SK-N-SH (cell line): ENCODE measurements at regions not wholly inside any gene's neighbourhood (a gene's known extent, or its start where the extent isn't known, plus 50 kb on each side); places are given as distances from the start of the nearest gene placed in this dataset.

Source experiments
- CTCF ChIA-PET: fragments of 300-600, 350-600 bp; formaldehyde crosslinking; extraction: SDS; loops from one replicate; lab custom pipeline; 2021; lab: Yijun Ruan, JAX
- POLR2A ChIA-PET: fragments of 350-600 bp; sonication (Branson Sonifier 250); formaldehyde crosslinking; extraction: SDS; loops from one replicate; lab custom pipeline; 2020; ENCODE audit warnings: antibody characterized with exemption, inconsistent platforms; lab: Yijun Ruan, JAX
- DNase-seq: peaks from one replicate; pipeline ENCODE4 v3.0.0; 2012
- H2AFZ ChIP-seq: fragments of 200-600 bp; sonication (generic); 2 replicates; pipeline ENCODE4 v1.8.1; 2016; ENCODE audit warnings: antibody characterized with exemption, mild to moderate bottlenecking, low read depth
- H3F3A ChIP-seq: fragments of 200-600 bp; sonication (generic); replicated peaks from 2 replicates; pipeline ENCODE3; 2016; ENCODE audit warnings: antibody characterized with exemption, mild to moderate bottlenecking; ENCODE audit not compliant: insufficient read depth
- H3K27ac ChIP-seq, 2 experiments: fragments of 200-500 bp in 1 of 2; fragments of 200-600 bp in 1 of 2; sonication (Bioruptor generic) in 1 of 2; sonication (generic), shearing (Covaris generic) in 1 of 2; 2 replicates each; pipeline versions ENCODE4 v1.5.1 to v1.6.1; 2014 to 2016; ENCODE audit warnings: low read depth in 2 of 2, inconsistent platforms in 1 of 2, low read length in 1 of 2, mild to moderate bottlenecking in 1 of 2, mixed read lengths in 1 of 2
- H3K27me3 ChIP-seq: fragments of 200-600 bp; sonication (generic), shearing (Covaris generic); 2 replicates; pipeline ENCODE4 v1.6.1; 2016; ENCODE audit warnings: mixed run types; ENCODE audit not compliant: insufficient read depth
- H3K36me3 ChIP-seq, 2 experiments: fragments of 200-500 bp in 1 of 2; fragments of 200-600 bp in 1 of 2; sonication (Bioruptor generic) in 1 of 2; sonication (generic) in 1 of 2; replicated peaks in 1 of 2; 2 replicates each; pipeline versions ENCODE3 to v1.5.1; 2014 to 2016; ENCODE audit warnings: low read length in 1 of 2, mild to moderate bottlenecking in 1 of 2; ENCODE audit not compliant: insufficient read depth in 2 of 2, control insufficient read depth in 1 of 2
- H3K4me1 ChIP-seq, 2 experiments: fragments of 200-500 bp in 1 of 2; fragments of 200-600 bp in 1 of 2; sonication (Bioruptor generic) in 1 of 2; sonication (generic), shearing (Covaris generic) in 1 of 2; 2 replicates each; pipeline versions ENCODE4 v1.5.1 to v1.6.1; 2014 to 2016; ENCODE audit warnings: low read depth in 1 of 2, low read length in 1 of 2, mixed run types in 1 of 2; ENCODE audit not compliant: insufficient read depth in 2 of 2, control insufficient read depth in 1 of 2
- H3K4me2 ChIP-seq: fragments of 200-600 bp; sonication (generic), shearing (Covaris generic); 2 replicates; pipeline ENCODE4 v1.6.1; 2017; ENCODE audit warnings: mixed run types
- H3K4me3 ChIP-seq, 2 experiments: fragments of 200-500 bp in 1 of 2; fragments of 200-600 bp in 1 of 2; sonication (Bioruptor generic) in 1 of 2; sonication (generic), shearing (Covaris generic) in 1 of 2; 2 replicates each; pipeline versions ENCODE4 v1.5.1 to v1.8.1; 2014 to 2016; ENCODE audit warnings: low read depth in 2 of 2, inconsistent platforms in 1 of 2, low read length in 1 of 2, mild to moderate bottlenecking in 1 of 2, mixed read lengths in 1 of 2, moderate library complexity in 1 of 2
- H3K79me2 ChIP-seq: fragments of 200-600 bp; sonication (generic); 2 replicates; pipeline ENCODE4 v1.8.1; 2017; ENCODE audit warnings: mild to moderate bottlenecking; ENCODE audit not compliant: insufficient read depth
- H3K9ac ChIP-seq: fragments of 200-600 bp; sonication (generic); 2 replicates; pipeline ENCODE4 v1.6.1; 2017; ENCODE audit warnings: mixed run types
- H3K9me2 ChIP-seq: fragments of 200-600 bp; sonication (generic); 2 replicates; pipeline ENCODE4 v1.6.1; 2017; ENCODE audit warnings: mixed run types
- H3K9me3 ChIP-seq: fragments of 200-600 bp; sonication (generic); 2 replicates; pipeline ENCODE4 v1.6.1; 2017; ENCODE audit warnings: mixed run types, mild to moderate bottlenecking, moderate library complexity
- H4K20me1 ChIP-seq: fragments of 200-600 bp; sonication (generic); 2 replicates; pipeline ENCODE4 v1.6.1; 2017; ENCODE audit warnings: mild to moderate bottlenecking, mixed run types; ENCODE audit not compliant: insufficient read depth
- CHD2 ChIP-seq: fragments of 150-350 bp; IDR thresholded peaks from 2 replicates; pipeline ENCODE4 v1.6.1; 2018; ENCODE audit warnings: low read length; ENCODE audit not compliant: partially characterized antibody
- ELF1 ChIP-seq: IDR thresholded peaks from 2 replicates; pipeline ENCODE4 v1.4.0; 2012
- EP300 ChIP-seq, 2 experiments: IDR thresholded peaks; 2 replicates each; pipeline versions ENCODE4 v1.4.0 to v1.6.1; 2012; ENCODE audit warnings: borderline replicate concordance in 1 of 2, low read depth in 1 of 2, low read length in 1 of 2
- EZH2phosphoT487 ChIP-seq: fragments of 200-600 bp; sonication (generic); IDR thresholded peaks from 2 replicates; pipeline ENCODE4 v1.6.1; 2017; ENCODE audit warnings: low read depth, mixed run types, mild to moderate bottlenecking, antibody characterized with exemption, moderate library complexity, borderline replicate concordance
- FOXJ3 ChIP-seq: sonication (generic); formaldehyde crosslinking; IDR thresholded peaks from 2 replicates; pipeline ENCODE4 v1.5.1; 2020; ENCODE audit warnings: mild to moderate bottlenecking, missing genetic modification reagents
- GABPA ChIP-seq: IDR thresholded peaks from 2 replicates; pipeline ENCODE4 v1.4.0; 2012; ENCODE audit warnings: low read depth, mild to moderate bottlenecking
- GATA2 ChIP-seq: sonication (generic); formaldehyde crosslinking; IDR thresholded peaks from 2 replicates; pipeline ENCODE4 v1.5.0; 2020; ENCODE audit warnings: mild to moderate bottlenecking, missing genetic modification reagents
- MXI1 ChIP-seq: IDR thresholded peaks from 2 replicates; pipeline ENCODE4 v1.6.1; 2012; ENCODE audit warnings: mild to moderate bottlenecking, low read depth, low read length, improper control_type of control experiment
- NFIC ChIP-seq: IDR thresholded peaks from 2 replicates; pipeline ENCODE4 v1.4.0; 2012; ENCODE audit warnings: borderline replicate concordance
- RCOR1 ChIP-seq: fragments of 150-350 bp; IDR thresholded peaks from 2 replicates; pipeline ENCODE4 v1.6.1; 2017; ENCODE audit warnings: antibody characterized with exemption, low read length
- RFX5 ChIP-seq: IDR thresholded peaks from 2 replicates; pipeline ENCODE4 v1.6.1; 2012; ENCODE audit warnings: mild to moderate bottlenecking, improper control_type of control experiment, low read length
- TAF1 ChIP-seq: IDR thresholded peaks from 2 replicates; pipeline ENCODE4 v1.6.1; 2012; ENCODE audit warnings: low read depth, mild to moderate bottlenecking, low read length, moderate library complexity, borderline replicate concordance
- WGBS: methylation state at CpG from one replicate; pipeline ENCODE4 v1.1.6; 2017; ENCODE audit warnings: low lambda C conversion rate; 5-methylcytosine and 5-hydroxymethylcytosine counted together
- TF ChIP-seq, protein P1 (sequence below): IDR thresholded peaks from 2 replicates; pipeline ENCODE4 v1.4.0; 2012; ENCODE audit warnings: low read depth, borderline replicate concordance
- TF ChIP-seq, protein P2 (sequence below): IDR thresholded peaks from 2 replicates; pipeline ENCODE4 v1.4.0; 2012; ENCODE audit warnings: low read depth, borderline replicate concordance
- TF ChIP-seq, protein P3 (sequence below): fragments of 150-350 bp; IDR thresholded peaks from 2 replicates; pipeline ENCODE4 v1.6.1; 2016; ENCODE audit warnings: mild to moderate bottlenecking, low read depth, low read length

DNA sequence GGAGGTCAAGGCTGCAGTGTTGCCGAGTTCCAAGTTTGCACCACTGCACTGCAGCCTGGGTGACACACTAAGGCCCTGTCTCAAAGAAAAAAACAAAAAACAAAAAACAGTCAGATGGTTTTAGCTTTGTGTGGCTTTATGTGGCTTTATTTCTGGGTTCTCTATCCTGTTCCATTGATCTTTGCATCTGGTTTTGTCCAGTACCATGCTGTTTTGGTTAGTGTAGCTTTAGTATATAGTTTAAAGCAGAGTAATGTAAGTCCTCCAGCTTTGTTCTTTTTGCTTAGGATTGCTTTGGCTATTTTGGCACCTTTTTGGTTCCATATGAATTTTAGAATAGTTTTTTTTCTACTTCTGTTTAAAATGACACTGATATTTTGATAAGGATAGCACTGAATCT, 225.5 kb downstream of the HDGFL1 start:
- H2AFZ ChIP-seq: no peak overlapping the region
- no peaks in the 10 kb centered on the region for H3K9me2 ChIP-seq
- H4K20me1 ChIP-seq: no peaks in the 10 kb centered on the region
- H3K27me3 ChIP-seq: no peaks in the 10 kb centered on the region
- POLR2A ChIA-PET: no interaction called here
- no peak for DNase-seq
- H3K27ac ChIP-seq: no peak overlapping the region
- WGBS: 75% methylated on average over 1 of the region's 1 CpG
- H3F3A ChIP-seq: no peaks in the 10 kb centered on the region
- TF ChIP-seq GATA2 (CRISPR knock-in tag): no peak
- TF ChIP-seq, protein P1, sequence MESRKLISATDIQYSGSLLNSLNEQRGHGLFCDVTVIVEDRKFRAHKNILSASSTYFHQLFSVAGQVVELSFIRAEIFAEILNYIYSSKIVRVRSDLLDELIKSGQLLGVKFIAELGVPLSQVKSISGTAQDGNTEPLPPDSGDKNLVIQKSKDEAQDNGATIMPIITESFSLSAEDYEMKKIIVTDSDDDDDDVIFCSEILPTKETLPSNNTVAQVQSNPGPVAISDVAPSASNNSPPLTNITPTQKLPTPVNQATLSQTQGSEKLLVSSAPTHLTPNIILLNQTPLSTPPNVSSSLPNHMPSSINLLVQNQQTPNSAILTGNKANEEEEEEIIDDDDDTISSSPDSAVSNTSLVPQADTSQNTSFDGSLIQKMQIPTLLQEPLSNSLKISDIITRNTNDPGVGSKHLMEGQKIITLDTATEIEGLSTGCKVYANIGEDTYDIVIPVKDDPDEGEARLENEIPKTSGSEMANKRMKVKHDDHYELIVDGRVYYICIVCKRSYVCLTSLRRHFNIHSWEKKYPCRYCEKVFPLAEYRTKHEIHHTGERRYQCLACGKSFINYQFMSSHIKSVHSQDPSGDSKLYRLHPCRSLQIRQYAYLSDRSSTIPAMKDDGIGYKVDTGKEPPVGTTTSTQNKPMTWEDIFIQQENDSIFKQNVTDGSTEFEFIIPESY: no peak
- TF ChIP-seq EZH2phosphoT487: no peak
- no peak for TF ChIP-seq RCOR1
- TF ChIP-seq EP300 (IDR thresholded peaks at IDR 0.05; ENCODE audit: borderline replicate concordance in 1 of 2, low read depth in 1 of 2, low read length in 1 of 2): no peak
- TF ChIP-seq, protein P2, sequence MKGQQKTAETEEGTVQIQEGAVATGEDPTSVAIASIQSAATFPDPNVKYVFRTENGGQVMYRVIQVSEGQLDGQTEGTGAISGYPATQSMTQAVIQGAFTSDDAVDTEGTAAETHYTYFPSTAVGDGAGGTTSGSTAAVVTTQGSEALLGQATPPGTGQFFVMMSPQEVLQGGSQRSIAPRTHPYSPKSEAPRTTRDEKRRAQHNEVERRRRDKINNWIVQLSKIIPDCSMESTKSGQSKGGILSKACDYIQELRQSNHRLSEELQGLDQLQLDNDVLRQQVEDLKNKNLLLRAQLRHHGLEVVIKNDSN: no peak
- no peak for TF ChIP-seq RFX5
- TF ChIP-seq ELF1: no peak
- no peak for TF ChIP-seq TAF1
- TF ChIP-seq FOXJ3 (CRISPR knock-in tag): no peak
- TF ChIP-seq GABPA: no peak
- no peak for TF ChIP-seq NFIC
- no peak for TF ChIP-seq CHD2
- TF ChIP-seq, protein P3, sequence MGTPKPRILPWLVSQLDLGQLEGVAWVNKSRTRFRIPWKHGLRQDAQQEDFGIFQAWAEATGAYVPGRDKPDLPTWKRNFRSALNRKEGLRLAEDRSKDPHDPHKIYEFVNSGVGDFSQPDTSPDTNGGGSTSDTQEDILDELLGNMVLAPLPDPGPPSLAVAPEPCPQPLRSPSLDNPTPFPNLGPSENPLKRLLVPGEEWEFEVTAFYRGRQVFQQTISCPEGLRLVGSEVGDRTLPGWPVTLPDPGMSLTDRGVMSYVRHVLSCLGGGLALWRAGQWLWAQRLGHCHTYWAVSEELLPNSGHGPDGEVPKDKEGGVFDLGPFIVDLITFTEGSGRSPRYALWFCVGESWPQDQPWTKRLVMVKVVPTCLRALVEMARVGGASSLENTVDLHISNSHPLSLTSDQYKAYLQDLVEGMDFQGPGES: no peak
- no peak for TF ChIP-seq MXI1
- TF ChIP-seq, all 33 proteins: peak for 0
- H3K4me2 ChIP-seq: no peak overlapping the region
- no peaks in the 10 kb centered on the region for H3K79me2 ChIP-seq
- no peak overlapping the region for H3K4me3 ChIP-seq
- no peak overlapping the region for H3K9ac ChIP-seq
- H3K4me1 ChIP-seq: no peaks in the 10 kb centered on the region
- H3K36me3 ChIP-seq: no peaks in the 10 kb centered on the region
- CTCF ChIA-PET: interaction anchor here (1.1 kb wide), 1 partner anchor 8 kb away, joined by 3 read pairs; no protein-coding TSS in a partner anchor
- H3K9me3 ChIP-seq: peaks cover 4% of the 10 kb centered on the region; the same call in 1 of the 2 replicates
